GM18511 (cell line): ENCODE measurements at regions not wholly inside any gene's neighbourhood (a gene's known extent, or its start where the extent isn't known, plus 50 kb on each side); places are given as distances from the start of the nearest gene placed in this dataset.
"Not testable (repeated sequence)": the region's sequence is repeated elsewhere in the genome, so short reads cannot be mapped to it uniquely, and the experiment has no call there.

ENCODE experiments used
- ATAC-seq: cut with Tn5 transposase; IDR thresholded peaks from one replicate; pipeline ENCODE4 v1.9.1; 2021; ENCODE audit warnings: mild to moderate bottlenecking, moderate library complexity; ENCODE audit not compliant: unreplicated experiment

GRCh38 chrX:45524296-45524695 is 323.6 kb upstream of the DIPK2B start:
- ATAC-seq = no peak

- ATAC-seq = no peak
Observed at GRCh38 chrX:45518552-45518951, 317.9 kb upstream of the DIPK2B start.

GRCh38 chrX:45517090-45517973 is 316.7 kb upstream of the DIPK2B start:
- ATAC-seq = no peak

GRCh38 chrX:45515262-45516215 is 314.9 kb upstream of the DIPK2B start:
- ATAC-seq = no peak

GRCh38 chrX:45513042-45513441 is 312.4 kb upstream of the DIPK2B start:
- ATAC-seq = no peak

- ATAC-seq = no peak
Observed at GRCh38 chrX:45508454-45508853, 307.8 kb upstream of the DIPK2B start.

- ATAC-seq = no peak
Observed at GRCh38 chrX:45506149-45506730, 305.6 kb upstream of the DIPK2B start.

GRCh38 chrX:45505214-45505613 is 304.5 kb upstream of the DIPK2B start:
- no peak for ATAC-seq

- not testable (repeated sequence) for ATAC-seq
Observed at GRCh38 chrX:45503787-45504362, 303.2 kb upstream of the DIPK2B start.

GRCh38 chrX:45502396-45502795 is 301.7 kb upstream of the DIPK2B start:
- ATAC-seq = no peak

- no peak for ATAC-seq
Observed at GRCh38 chrX:45497290-45497689, 296.6 kb upstream of the DIPK2B start.

- no peak for ATAC-seq
Observed at GRCh38 chrX:45485719-45486118, 285.0 kb upstream of the DIPK2B start.

- no peak for ATAC-seq
Observed at GRCh38 chrX:45479835-45480422, 279.3 kb upstream of the DIPK2B start.

GRCh38 chrX:45479196-45479834 is 278.6 kb upstream of the DIPK2B start:
- no peak for ATAC-seq

- ATAC-seq = no peak
Observed at GRCh38 chrX:45472968-45473367, 272.3 kb upstream of the DIPK2B start.

GRCh38 chrX:45467537-45467936 is 266.9 kb upstream of the DIPK2B start:
- not testable (repeated sequence) for ATAC-seq

- not testable (repeated sequence) for ATAC-seq
Observed at GRCh38 chrX:45455732-45456131, 255.1 kb upstream of the DIPK2B start.

- ATAC-seq = no peak
Observed at GRCh38 chrX:45454290-45454689, 253.6 kb upstream of the DIPK2B start.

GRCh38 chrX:45449982-45450381 is 249.3 kb upstream of the DIPK2B start:
- no peak for ATAC-seq

GRCh38 chrX:45447995-45448394 is 247.3 kb upstream of the DIPK2B start:
- no peak for ATAC-seq
